Mammary epithelial cell (primary cell): ENCODE measurements at regions not wholly inside any gene's neighbourhood (a gene's known extent, or its start where the extent isn't known, plus 50 kb on each side); places are given as distances from the start of the nearest gene placed in this dataset.

Source experiments
- CTCF ChIP-seq, 2 donors: IDR thresholded peaks in 1 of 2; conservative IDR thresholded peaks in 1 of 2; 2 replicates each; pipeline ENCODE4 v1.5.1; 2011 to 2012; ENCODE audit warnings: inconsistent platforms in 2 of 2, low read length in 2 of 2, mild to moderate bottlenecking in 2 of 2, control low read depth in 1 of 2, low read depth in 1 of 2; ENCODE audit not compliant: insufficient read depth in 1 of 2; ENCODE audit errors: extremely low read depth in 1 of 2
- EZH2 ChIP-seq: IDR thresholded peaks from 2 replicates; pipeline ENCODE4 v1.6.1; 2012; ENCODE audit warnings: low read length, inconsistent platforms, borderline replicate concordance

- TF ChIP-seq EZH2 (no peak), CTCF (conservative IDR thresholded peaks at IDR 0.05 in 1 of 2, IDR thresholded peaks at IDR 0.05 in 1 of 2; ENCODE audit: extremely low read depth in 1 of 2, insufficient read depth in 1 of 2, low read depth in 1 of 2, low read length in 2 of 2) (no peak)
These were observed 556.9 kb downstream of the DNAJB9 start for GRCh38 chr7:109126404-109127050.
